ENCODE measurements at regions not wholly inside any gene's neighbourhood (a gene's known extent, or its start where the extent isn't known, plus 50 kb on each side); places are given as distances from the start of the nearest gene placed in this dataset.
A peak's percentile ranks its signal among the peaks of the same experiment; 100 is the strongest.
"Not testable (repeated sequence)": the region's sequence is repeated elsewhere in the genome, so short reads cannot be mapped to it uniquely, and the experiment has no call there.

DNA sequence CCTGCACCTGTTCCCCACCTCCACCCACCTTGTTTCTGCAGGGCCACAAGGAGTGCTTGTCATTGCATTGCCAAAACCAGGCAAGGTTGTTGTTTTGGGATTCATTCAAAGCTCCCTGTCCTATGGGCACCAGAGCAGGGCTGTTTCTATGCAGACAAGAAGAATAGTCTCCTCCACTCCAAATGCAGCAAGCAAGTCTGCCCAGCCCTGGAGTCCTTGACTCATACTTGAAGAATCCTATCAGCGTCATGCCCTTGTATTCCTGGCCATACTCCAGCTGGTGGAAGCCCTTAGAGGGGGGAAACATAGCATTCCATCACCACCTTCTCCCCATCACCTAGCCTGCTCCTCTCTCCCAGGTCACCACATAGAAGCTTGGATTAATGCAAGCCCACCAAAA is 145.3 kb upstream of the ECI2 start:
- no peak for DNase-seq

DNA sequence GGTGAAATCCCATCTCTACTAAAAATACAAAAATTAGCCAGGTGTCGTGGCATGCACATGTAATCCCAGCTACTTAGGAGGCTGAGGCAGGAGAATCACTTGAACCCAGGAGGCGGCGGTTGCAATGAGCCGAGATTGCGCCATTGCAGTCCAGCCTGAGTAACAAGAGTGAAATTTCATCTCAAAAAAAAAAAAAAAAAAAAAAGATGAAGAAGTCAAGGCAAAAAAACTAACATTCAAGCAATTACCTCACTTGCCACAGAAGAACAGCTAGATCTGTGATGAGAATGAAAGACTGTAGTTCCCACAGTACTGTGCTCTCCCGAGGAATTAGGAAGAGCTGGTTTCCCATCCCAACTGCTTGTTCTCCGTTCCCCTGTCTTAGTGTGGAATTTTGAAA is 144.7 kb upstream of the ECI2 start:
- DNase-seq, result no peak

DNA sequence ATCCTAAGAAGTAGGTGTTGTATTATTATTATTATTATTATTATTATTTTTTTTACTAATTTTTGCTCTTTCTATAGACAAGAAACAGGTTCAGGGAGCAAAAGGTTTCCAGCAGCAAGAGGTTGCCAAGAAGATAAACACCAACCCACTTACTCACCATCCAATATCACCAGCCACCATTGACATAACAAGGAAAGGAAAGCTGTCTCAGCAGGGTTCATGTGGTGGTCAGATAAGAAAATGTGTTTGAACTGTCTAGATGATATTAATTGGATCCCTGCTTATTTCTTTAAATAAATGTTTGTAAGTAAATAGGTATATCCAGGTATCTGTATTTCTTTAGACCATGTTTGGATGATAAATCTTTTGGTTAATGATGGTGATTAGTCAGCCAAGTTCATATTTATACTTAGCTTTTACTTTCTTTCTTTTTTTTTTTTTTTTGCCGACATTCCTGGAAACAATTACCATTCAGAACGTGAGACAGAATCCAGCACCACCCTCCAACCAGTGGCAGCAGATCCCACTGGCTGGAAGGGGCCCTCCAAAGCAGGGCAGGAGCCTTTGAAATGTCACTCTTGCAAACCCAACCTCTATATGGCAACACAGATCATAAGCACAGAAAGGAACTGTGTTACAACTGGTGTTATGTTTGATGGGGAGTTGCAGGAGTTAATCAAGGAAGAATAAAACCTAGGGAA is 139.2 kb upstream of the ECI2 start:
- DNase-seq, result no peak

DNA sequence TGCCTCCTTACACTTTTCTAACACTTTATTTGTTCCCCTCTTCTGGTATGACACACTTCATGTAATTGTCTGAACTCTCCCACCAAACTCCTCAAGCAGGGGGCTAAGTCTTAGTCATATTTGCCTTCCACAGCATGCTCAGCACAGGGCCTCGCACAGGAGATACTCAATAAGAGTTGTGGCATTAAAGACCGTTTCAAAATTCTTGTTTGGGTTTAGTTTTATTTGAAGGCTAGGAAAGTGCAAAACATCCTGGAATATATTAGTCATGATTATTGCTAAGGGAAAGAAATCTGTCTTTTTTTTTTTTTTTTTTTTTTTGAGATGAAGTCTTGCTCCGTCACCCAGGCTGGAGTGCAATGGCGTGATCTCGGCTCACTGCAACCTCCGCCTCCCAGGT is 137.6 kb upstream of the ECI2 start:
- no peak for DNase-seq

DNA sequence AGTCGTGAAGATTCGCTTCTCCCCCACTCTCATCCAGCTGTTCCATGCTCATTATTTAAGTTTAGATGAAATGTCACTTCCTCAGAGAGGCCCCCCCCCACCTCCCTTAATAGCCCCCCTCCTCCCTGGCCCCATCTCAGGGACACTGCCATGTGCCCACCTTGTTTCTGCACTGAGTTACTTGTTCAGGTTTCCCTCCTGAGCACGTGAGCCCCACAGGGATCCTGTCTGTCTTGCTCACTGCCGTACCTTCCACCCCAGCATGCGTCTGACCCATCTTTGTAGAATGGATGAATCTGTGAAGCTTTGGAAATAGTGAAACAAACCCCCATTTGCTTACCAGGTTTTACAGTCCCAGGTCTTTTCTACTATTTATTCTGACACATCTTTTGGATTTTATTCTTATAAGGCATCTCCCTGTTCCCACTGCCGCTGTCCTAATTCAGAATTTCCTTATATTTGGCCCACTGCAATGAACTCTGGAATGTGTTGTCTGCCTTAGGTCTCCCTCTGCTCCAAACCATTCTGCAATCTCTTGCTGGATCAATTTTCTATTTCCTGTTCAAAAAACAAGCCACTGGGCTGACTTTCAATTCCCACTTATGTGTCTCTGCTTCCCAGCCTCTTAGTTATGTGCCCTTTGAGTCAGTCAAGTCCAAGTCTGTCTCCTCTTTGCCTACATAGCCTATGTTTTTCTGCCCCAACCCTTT is 136.5 kb upstream of the ECI2 start:
- DNase-seq, result no peak

DNA sequence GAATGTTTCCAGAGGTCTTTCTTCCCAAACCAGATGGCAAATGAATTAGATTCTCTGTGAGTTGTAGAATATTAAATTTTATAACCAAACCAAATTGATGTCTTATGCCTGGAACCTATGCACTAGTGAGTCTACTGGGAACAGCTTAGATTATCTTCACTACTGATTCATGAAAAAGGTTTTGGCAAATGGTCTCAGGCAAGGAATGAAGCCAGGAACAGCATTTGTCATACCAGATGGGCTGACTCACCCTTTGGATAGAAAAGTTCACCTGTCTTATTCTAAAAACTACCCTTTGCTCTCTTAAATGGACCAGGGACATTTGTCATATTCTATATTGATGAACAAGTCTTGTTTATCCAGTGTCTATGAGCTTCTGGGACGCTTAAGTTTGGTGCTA is 135.4 kb upstream of the ECI2 start:
- DNase-seq, result peak in 1 of 2 experiments; percentile 34

DNA sequence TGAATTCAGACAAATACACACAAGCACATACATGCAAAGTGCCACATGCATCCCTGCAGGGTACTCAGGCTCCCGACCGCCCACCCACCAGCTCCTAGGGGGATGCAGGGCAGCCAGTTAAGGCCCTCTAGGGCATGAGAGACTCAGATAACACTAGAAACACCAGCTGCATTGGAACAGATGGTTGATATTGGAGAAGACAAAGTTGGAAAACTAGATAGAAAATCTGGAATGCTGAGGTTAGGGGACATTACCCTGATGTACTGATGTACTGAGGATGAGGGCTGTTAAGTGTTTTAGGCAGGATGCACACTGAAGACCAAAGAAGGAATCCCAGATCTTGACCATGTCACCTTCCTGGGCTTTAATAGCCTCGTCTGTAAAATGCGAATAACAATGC is 134.6 kb upstream of the ECI2 start:
- no peak for DNase-seq

DNA sequence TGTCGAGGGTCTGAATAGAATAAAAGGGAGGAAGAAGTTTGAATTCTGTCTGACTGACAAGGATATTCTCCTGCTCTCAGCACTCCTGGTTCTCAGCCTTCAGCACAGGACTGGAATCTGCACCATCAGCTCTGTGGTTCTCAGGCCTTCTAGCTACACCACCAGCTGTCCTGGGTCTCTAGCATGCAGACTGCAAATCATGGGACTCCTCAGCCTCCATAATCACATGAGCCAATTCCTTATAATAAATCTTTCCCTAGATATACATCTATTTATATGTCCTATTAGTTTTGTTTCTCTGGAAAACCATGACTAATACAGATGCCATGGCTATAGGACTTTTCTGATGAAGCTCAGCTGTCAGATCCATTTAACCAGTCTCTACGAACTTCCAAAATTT is 132.8 kb upstream of the ECI2 start:
- no peak for DNase-seq

DNA sequence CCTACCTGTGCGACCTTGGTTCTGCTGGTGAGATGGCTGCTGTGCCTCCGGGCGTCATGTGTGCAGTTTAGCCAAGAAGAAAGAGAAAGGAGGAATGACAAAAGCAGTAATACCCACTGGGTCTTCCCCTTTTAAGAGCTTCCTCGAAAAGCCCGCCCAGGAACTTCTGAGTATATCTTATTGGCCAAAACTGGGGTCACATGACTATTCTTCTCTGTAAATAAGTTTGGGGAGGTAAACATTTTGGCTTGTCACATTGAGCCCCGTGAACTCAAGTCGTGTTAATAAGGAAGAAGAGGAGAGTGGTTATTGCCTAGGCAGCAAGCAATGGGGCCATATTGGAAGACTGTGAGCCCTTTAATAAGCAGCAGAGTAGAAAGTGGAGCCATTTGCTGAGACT is 130.4 kb upstream of the ECI2 start:
- DNase-seq, result no peak

DNA sequence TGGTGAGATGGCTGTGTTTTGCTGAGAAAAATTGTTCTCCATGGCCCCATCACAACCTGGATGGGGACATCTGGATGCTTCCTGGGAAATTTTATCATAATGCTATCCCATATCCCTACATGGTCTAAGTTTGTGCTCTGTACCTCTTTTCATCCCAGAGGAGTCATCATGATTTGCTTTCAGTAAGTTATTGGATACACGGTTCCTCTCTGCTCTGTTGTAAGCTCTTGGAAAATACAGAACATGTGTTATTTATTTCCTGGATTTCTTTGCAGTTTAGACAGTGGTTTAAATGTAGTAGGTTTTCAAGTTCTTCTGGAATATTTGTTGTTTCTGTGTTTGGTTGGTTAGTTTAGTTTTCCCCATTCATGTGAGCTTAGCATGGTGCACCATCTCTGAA is 129.2 kb upstream of the ECI2 start:
- no peak for DNase-seq

DNA sequence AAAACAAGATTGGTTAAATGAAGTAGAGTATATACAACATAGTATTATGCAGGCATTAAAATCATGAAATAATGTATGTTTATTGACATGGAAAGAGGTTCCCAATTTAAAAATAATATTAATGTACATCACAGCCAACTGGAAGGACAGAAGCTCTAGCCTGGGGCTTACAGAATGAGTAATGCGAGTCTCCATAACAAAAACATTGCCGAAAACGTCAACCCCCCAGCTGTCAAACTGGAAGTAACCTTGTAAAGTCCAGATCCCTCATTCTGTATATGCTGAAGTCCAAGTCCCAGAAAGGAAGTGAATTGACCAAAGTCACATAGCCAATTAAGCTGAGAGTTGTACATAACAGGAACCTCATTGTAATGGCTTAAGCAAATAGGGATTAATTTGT is 128.7 kb upstream of the ECI2 start:
- no peak for DNase-seq

DNA sequence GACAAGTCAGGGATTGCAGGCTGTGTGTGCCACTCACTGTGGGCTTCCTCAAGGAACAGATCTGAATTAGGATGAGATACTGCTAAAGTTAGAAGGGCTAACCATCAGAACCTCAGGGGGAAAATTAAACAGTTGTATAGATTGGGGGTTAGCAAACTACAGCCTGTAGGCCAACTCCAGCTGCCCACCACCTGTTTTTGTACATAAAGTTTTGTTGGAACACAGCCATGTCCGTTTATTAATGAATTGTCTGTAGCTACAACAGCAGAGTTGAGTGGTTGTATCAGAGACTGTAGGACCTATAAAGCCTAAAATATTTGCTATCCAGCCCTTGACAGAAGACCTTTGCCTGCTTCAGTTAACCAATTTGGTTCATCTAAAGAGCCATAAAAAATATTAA is 127.2 kb upstream of the ECI2 start:
- DNase-seq, result no peak

DNA sequence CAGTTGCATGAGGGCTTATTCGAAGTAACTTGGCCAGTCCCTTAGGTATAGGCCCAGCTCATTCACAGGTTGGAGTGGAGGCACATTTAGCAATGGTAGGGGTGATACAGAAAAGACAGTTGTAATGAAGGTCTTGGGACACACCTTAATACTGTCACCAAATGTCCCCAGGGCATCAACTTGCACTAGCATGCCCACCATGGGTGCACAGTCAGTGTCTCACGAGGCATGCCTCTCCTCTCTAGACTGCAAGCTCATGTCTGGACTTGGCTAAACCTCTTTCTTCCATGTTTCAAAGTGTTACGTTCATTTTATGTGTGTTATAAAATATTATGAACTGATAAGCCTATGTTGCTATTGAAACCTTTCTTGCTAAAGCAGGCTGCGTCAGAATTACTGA is 124.0 kb upstream of the ECI2 start:
- DNase-seq, result no peak

DNA sequence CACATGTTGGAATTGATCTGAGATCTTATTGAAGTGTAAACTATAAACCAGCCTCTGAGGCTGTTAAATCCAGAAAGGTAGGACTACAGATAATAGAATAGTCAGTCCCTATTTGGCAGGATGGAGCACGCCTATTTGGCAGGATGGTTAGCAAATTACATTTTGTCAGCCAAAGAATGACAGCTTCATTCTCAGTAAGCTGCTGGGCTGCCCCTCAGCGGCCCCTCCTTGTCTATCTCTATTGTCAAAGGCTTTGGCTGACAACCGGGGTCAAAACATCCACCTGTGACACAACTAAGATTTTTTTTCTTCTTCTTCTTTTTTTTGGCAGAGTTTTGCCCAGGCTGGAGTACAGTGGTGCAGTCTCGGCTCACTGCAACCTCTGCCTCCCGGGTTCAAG is 123.4 kb upstream of the ECI2 start:
- no peak for DNase-seq

DNA sequence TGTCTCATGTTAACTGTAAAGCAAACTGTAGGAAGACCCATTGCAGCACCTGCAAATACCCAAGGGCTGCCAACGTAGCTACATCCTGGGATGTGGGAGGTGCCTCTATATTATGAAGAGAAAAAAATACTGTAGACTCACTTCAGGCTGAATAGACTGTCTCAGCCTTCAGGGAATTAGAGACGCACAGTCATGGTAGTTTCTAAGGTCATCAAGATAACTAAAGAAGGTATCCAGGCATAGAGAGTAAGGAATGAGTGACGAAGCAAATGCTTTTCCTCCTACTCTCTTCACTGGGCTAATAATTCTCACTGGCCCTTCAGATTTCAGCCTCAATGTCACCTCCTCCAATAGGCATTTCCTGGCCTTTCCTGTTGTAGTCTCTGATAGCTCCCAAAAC is 121.6 kb upstream of the ECI2 start:
- DNase-seq, result no peak

DNA sequence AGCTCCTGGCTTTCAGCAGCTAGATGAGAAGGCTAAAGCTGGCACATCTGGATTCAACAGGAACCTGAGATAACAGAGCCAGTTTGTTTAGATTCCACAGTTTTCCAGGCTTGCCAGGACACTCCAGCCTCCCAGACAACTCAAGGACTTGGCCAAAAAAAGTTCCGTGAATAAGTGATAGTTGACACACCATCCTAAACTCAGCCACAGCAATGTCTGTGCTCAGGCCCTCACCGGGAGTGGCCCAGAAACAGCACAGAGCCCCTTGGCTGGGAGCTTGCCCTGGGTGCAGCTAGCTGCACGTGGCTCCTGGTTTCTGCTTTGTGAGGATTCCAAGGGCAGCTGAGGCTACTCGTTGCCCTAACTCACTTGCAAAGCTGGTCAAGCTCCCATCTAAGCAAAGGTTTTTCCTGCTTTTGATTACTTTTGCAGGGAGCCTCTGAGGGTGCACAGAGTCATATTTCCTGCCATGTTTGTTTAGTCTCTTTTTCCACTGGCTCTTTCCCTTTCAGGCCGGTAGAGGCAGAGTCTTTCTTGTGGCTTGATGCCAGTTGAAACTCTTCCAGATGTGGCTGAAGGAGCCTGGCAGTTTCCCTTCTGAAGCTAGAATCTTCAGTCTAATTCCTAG is 118.3 kb upstream of the ECI2 start:
- peak in 1 of 2 experiments; percentile 21 for DNase-seq

DNA sequence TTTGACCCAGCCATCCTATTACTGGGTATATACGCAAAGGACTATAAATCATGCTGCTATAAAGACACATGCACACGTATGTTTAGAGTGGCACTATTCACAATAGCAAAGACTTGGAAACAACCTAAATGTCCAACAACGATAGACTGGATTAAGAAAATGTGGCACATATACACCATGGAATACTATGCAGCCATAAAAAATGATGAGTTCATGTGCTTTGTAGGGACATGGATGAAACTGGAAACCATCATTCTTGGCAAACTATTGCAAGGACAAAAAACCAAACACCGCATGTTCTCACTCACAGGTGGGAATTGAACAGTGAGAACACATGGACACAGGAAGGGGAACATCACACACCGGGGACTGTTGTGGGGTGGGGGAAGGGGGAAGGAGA is 117.1 kb upstream of the ECI2 start:
- not testable (repeated sequence) for DNase-seq

DNA sequence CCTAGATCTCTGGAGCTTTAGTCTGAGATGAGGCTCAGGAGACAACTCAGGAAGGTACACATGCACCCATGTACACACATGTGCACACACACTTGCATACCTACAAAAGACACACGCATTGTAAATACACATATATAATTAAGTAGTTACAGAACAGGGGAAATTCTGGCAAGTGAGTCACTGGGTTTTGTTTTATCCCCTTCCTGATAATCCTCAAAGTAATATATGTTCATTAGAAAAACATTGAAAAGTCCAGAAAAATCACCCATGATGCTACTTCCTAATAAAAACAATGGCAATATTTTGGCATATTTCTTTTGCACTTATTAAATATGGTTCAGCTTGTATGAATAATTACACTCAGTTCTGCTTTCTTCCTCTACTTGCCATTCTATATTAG is 115.3 kb upstream of the ECI2 start:
- DNase-seq, result no peak

DNA sequence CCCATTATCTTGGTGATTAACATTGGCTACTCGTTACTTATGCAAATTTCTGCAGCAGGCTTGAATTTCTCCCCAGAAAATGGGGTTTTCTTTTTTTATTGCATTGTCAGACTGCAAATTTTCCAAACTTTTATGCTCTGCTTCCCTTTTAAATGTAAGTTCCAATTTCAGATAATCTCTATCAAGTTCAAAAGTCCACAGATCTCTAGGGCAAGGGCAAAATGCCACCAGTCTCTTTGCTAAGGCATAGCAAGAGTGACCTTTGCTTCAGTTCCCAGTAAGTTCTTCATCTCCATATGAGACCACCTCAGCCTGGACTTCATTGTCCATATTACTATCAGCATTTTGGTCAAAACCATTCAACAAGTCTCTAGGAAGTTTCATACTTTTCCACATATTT is 108.5 kb upstream of the ECI2 start:
- not testable (repeated sequence) for DNase-seq

DNA sequence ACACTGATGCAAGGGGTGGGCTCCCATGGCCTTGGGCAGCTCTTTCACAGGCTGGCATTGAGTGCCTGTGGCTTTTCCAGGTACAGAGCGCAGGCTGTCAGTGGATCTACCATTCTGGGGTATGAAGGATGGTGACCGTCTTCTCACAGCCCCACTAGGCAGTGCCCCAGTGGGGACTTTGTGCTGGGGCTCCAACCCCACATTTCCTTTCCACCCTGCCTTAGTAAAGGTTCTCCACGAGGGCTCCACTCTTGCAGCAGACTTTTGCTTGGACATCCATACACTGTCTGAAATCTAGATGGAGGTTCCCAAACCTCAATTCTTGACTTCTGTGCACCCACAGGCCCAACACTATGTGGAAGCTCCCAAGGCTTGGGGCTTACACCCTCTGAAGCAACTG is 107.9 kb upstream of the ECI2 start:
- no peak for DNase-seq

DNA sequence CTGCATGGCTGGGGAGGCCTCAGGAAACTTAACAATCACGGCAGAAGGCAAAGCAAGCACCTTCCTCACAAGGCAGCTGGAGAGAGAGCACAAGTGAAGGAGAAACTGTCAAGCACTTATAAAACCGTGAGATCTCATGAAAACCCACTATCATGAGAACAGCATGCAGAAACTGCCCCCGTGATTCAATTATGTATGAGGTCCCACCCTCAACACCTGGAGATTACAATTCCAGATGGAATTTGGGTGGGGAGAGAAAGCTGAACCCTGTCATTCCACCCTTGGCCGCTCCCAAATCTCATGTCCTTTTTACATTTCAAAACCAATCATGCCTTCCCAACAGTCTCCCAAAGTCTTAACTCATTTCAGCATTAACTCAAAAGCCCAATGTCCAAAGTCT is 107.2 kb upstream of the ECI2 start:
- no peak for DNase-seq

DNA sequence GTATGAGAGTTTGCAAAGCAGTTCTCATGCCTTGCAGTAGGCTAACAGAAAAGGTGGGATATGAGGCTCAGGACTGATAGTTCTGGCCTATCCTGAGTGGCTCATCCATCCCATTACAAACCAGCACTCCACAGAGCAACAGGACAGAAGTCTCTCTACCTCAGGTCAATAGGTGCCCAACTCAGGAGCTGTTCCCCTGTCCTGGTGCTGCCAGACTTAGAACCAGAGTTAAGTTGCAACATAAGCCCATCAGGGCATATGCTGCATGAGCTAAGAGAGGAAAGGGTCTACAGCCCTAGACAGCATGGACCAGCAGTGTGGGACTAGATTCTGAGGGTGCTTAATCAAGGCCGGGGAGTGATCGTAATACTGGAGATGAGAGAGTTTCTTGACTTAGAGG is 104.8 kb upstream of the ECI2 start:
- no peak for DNase-seq

DNA sequence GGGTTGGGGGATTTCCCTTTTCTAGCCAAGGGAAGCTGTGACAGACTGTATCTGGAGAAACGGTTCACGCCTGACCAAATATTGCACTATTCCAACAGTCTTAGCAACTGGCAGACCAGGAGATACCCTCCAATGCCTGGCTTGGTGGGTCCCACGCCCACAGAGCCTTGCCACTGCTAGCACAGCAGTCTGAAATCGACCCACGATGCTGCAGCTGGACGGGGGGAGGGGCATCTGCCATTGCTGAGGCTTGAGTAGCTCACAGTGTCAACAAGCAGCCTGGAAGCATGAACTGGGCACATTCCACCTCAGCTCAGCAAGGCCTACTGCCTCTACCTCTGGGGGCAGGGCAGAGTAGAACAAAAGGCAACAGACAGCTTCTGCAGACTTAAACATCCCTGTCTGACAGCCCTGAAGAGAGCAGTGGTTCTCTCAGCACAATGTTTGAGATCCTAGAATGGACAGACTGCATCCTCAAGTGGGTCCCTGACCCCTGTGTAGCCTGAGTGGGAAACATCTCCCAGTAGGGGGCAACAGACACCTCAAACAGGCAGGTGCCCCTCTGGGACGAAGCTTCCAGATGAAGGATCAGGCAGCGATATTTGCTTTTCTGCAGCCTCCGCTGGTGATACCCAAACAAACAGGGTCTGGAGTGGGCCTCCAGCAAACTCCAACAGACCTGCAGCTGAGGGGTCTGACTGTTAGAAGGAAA is 89.9 kb upstream of the ECI2 start:
- DNase-seq, result no peak

All from NCI-H446 (cell line).